Lower lobe of right lung (tissue), 2 donors: ENCODE measurements at regions not wholly inside any gene's neighbourhood (a gene's known extent, or its start where the extent isn't known, plus 50 kb on each side); places are given as distances from the start of the nearest gene placed in this dataset.

Source experiments
- ATAC-seq, 2 donors: fragments of 200-7000 bp; cut with Tn5 transposase; one replicate each; pipeline ENCODE4 v1.9.1; 2020 to 2022; ENCODE audit warnings: mild to moderate bottlenecking in 2 of 2, moderate library complexity in 2 of 2
- DNase-seq: peaks from one replicate; pipeline ENCODE4 v3.0.0-alpha.2; 2020
- H3K27ac ChIP-seq: fragments of 200-600 bp; one replicate; pipeline ENCODE4 v1.8.0; 2022
- H3K27me3 ChIP-seq: fragments of 200-600 bp; one replicate; pipeline ENCODE4 v1.8.0; 2022; ENCODE audit warnings: low read depth
- H3K36me3 ChIP-seq: fragments of 200-600 bp; one replicate; pipeline ENCODE4 v1.8.0; 2022; ENCODE audit warnings: mild to moderate bottlenecking
- H3K4me1 ChIP-seq: fragments of 200-600 bp; one replicate; pipeline ENCODE4 v1.8.0; 2022
- H3K4me3 ChIP-seq: fragments of 200-600 bp; one replicate; pipeline ENCODE4 v1.8.0; 2022; ENCODE audit warnings: mild to moderate bottlenecking
- H3K9me3 ChIP-seq: fragments of 200-600 bp; one replicate; pipeline ENCODE4 v1.8.0; 2022
- CTCF ChIP-seq: fragments of 200-600 bp; IDR thresholded peaks from one replicate; pipeline ENCODE4 v1.8.0; 2022; ENCODE audit warnings: antibody characterized with exemption, mild to moderate bottlenecking
- intact Hi-C: fragments of 100-400 bp; cut with DNase I; formaldehyde crosslinking; loops from one replicate; pipeline ENCODE4 v1.11.0; 2022
- donor health status: DM: no; HTN: yes; CAD: no; lungs with severe emphysema.

DNA sequence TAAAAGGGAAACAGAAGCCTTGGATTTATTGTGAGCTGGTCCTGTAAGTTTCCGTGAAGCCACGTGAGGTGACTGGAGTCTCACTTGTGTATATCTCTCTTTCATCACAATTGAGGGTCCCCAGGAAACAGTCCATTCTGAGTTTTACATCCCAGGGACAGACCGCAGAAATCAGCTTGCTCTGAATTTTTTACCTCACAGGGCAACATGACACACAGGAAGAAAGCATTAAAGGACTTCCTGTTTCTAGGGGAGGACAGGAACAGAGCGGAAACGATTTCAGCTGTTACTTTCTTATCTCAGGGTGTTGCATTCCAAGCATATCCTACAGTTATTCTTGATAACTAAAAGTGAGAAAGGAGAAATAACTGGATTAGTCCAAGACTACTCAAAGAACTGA, 553.5 kb downstream of the TRAM1L1 start:
- Histone ChIP-seq H3K27ac (no peak overlapping the region), H3K27me3 (no peaks in the 10 kb centered on the region), H3K9me3 (no peaks in the 10 kb centered on the region), H3K4me1 (no peaks in the 10 kb centered on the region), H3K36me3 (no peaks in the 10 kb centered on the region), H3K4me3 (no peak overlapping the region)
- TF ChIP-seq CTCF, result no peak
- intact Hi-C loops, result no loop called here
- ATAC-seq (peak in 1 of 2 donors; percentile 16), DNase-seq (no peak)

DNA sequence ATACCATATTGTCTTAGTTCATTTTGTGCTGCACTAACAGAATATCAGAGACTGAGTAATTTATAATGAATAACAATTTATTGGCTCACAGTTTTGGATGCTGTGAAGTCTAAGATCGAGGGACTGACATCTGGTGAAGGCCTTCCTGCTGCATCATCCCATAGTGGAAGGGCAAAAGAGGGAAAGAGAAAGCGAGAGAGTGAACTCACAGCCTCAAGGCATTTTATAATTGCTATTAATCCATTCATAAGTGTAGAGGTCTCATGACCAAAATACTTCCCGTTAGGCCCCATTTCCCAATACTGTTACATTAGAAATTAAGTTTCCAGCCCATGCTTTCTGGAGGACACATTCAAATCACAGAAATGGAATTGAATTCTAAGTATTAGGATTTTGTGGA, 554.4 kb downstream of the TRAM1L1 start:
- no peak for DNase-seq
- Histone ChIP-seq H3K27ac (no peak overlapping the region), H3K9me3 (no peaks in the 10 kb centered on the region), H3K36me3 (no peaks in the 10 kb centered on the region), H3K4me3 (no peak overlapping the region), H3K4me1 (no peaks in the 10 kb centered on the region), H3K27me3 (no peaks in the 10 kb centered on the region)
- no peak for TF ChIP-seq CTCF
- intact Hi-C loops, result no loop called here
- no peak for ATAC-seq

GRCh38 chr4:116530048-116530447, 555.3 kb downstream of the TRAM1L1 start:
- no peak for TF ChIP-seq CTCF
- Histone ChIP-seq H3K9me3 (no peaks in the 10 kb centered on the region), H3K36me3 (no peaks in the 10 kb centered on the region), H3K27ac (no peak overlapping the region), H3K27me3 (no peaks in the 10 kb centered on the region), H3K4me1 (no peaks in the 10 kb centered on the region), H3K4me3 (no peak overlapping the region)
- intact Hi-C loops, result no loop called here
- ATAC-seq (no peak), DNase-seq (no peak)

DNA sequence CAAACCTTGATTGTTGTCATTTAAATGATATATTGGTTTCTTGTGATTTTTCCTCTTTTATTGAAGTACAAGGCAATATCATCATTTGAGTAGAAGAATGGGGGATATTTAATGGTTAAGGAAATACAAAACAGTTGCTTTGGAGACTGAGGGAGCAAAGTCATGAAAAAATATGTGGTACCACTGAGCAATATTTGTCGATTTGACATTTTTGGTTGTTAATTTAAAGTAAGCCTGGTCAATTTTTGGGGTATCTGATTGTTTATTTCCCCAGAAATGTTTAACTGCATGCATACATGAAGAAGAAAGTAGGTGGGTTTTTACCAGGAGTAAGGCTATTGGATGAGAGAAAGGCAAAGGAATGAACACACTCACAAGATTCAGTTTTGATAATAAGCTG, 556.2 kb downstream of the TRAM1L1 start:
- no peaks in the 10 kb centered on the region for H3K36me3 ChIP-seq
- no peaks in the 10 kb centered on the region for H3K4me1 ChIP-seq
- no peak for TF ChIP-seq CTCF
- intact Hi-C loops, result no loop called here
- H3K27ac ChIP-seq, result no peak overlapping the region
- H3K27me3 ChIP-seq, result no peaks in the 10 kb centered on the region
- ATAC-seq, result no peak
- no peak for DNase-seq
- H3K4me3 ChIP-seq, result no peak overlapping the region
- H3K9me3 ChIP-seq, result no peaks in the 10 kb centered on the region

DNA sequence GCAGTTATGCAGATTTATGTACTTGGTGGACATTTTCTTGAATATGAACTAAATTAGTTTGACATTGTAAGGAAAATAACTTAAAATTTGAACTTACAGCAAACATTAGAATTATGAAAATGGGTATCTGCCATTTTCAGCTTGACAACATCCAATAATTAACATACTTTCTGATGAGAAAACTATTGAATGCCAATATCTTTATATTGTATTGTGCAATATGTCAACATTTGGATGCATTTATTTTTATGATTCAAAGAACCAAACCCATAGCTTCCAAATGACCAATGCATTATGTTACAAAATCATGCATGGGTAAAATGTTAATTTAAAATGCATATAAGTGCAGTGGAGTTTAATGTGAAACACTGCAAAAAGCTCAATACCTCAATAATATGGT, 562.5 kb downstream of the TRAM1L1 start:
- Histone ChIP-seq H3K9me3 (no peaks in the 10 kb centered on the region), H3K36me3 (no peaks in the 10 kb centered on the region), H3K27me3 (no peaks in the 10 kb centered on the region), H3K4me1 (no peaks in the 10 kb centered on the region), H3K27ac (no peak overlapping the region), H3K4me3 (no peak overlapping the region)
- no peak for TF ChIP-seq CTCF
- DNase-seq (no peak), ATAC-seq (no peak)
- intact Hi-C loops, result no loop called here

GRCh38 chr4:116520886-116521285, 564.5 kb downstream of the TRAM1L1 start:
- intact Hi-C loops, result no loop called here
- TF ChIP-seq CTCF, result no peak
- no peaks in the 10 kb centered on the region for H3K27me3 ChIP-seq
- no peaks in the 10 kb centered on the region for H3K36me3 ChIP-seq
- no peak for ATAC-seq
- H3K9me3 ChIP-seq, result no peaks in the 10 kb centered on the region
- no peak for DNase-seq
- no peaks in the 10 kb centered on the region for H3K4me1 ChIP-seq
- no peak overlapping the region for H3K4me3 ChIP-seq
- no peak overlapping the region for H3K27ac ChIP-seq
